SIG-M5 treated with dmso at 0.1 percent for 504 hours (cell line): ENCODE measurements at regions not wholly inside any gene's neighbourhood (a gene's known extent, or its start where the extent isn't known, plus 50 kb on each side); places are given as distances from the start of the nearest gene placed in this dataset.
"Not testable (repeated sequence)": the region's sequence is repeated elsewhere in the genome, so short reads cannot be mapped to it uniquely, and the experiment has no call there.

Experiments used
- DNase-seq: peaks from one replicate; lab custom pipeline; 2025; ENCODE audit not compliant: unreplicated experiment; lab: John Stamatoyannopoulos, UW

DNA sequence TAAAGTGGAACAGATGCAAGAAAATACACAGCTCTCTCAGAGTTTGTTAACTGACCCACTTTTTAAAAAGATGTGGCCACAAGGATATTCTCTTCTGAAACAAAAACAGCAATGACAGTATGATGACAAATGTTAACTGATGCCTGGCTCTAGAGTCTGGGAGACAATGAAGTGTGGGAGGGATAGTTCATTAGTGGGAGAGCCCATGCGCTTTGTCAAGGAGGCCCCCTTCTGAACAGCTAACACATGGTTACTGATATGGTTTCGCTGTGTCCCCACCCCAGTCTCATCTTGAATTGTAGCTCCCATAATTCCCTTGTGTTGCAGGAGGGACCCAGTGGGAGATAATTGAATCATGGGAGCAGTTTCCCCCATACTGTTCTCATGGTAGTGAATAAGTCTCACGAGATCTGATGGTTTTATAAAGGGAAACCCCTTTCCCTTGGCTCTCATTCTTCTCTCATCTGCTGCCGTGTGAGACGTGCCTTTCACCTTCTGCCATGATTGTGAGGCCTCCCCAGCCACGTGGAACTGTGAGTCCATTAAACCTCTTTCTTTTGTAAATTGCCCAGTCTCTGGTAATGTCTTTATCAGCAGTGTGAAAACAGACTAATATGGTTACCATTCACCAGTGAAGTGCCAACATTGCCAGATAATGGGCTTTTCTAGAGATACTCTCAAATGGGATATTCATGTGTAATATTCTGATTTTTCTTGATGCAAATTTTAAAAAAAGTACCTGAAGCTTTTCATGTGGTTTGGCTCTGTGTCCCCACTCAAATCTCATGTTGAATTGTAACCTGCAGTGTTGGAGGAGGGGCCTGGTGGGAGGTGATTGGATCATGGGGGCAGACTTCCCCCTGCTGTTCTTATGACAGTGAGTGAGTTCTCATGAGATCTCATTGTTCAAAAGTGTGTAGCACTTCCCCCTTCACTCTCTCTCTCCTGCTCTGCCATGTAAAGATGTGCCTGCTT lies 435.8 kb downstream of the SHISA9 start:
- DNase-seq: not testable (repeated sequence)

GRCh38 chr16:13338044-13338443 lies 436.6 kb downstream of the SHISA9 start:
- DNase-seq: no peak

DNA sequence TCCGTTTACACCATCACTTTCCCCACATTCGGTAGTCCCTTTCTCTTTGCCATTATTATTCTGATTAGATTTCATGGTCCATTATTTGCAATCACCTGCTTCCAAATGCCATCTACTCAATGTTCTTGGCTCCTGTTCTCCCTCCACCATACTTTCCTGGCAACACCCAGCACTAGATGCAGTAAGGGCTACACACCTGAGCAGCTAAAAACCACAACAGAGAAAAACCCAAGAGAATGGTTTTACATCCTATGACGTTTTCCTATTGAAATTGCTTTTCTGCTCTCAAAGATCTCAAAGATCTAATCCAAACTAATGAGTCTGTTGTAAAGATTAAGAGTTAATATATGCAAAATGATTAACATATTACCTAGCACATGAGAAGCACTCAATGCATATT lies 441.3 kb downstream of the SHISA9 start:
- DNase-seq: no peak

GRCh38 chr16:13344001-13344400 lies 442.6 kb downstream of the SHISA9 start:
- DNase-seq: no peak

DNA sequence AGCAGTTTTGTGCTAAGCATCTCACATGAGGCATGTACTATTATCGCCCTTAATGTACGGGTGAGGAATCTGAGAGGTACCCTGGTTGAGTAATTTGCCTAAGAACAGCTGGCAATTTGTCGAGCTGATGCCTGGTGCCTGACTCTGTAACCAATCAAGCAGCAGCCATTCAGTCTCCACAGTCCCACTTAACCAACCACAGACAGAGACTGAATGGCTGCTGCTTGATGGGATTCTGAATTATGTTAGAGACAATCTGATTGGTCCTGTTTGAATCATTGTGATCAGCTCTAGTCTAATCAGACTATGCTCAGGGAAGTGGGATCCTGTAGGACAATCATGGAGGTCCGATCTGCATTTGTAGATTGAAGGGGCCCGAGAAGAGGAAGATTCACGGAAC lies 447.0 kb downstream of the SHISA9 start:
- DNase-seq: no peak

GRCh38 chr16:13350000-13350399 lies 448.6 kb downstream of the SHISA9 start:
- DNase-seq: no peak

DNA sequence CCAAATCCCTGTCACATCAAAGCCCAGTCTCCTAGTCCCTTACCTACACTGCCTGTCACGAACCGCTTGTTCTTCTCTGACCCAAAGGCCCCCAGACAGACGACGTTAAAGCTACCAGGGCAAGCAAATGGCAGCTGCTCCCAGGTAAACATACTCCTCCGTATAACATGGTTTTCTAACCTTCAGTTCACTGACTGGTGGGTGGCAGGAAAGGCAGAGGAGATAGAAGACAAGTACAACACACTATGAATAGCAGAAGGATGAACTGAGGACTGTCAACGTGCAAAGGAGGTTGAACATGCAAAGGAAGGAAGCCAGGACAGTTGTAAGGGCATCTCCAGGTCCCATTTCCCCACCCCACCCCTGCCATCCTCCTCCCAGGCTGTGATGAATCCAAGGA lies 449.8 kb downstream of the SHISA9 start:
- DNase-seq: no peak

GRCh38 chr16:13351601-13352217 lies 450.3 kb downstream of the SHISA9 start:
- no peak for DNase-seq

DNA sequence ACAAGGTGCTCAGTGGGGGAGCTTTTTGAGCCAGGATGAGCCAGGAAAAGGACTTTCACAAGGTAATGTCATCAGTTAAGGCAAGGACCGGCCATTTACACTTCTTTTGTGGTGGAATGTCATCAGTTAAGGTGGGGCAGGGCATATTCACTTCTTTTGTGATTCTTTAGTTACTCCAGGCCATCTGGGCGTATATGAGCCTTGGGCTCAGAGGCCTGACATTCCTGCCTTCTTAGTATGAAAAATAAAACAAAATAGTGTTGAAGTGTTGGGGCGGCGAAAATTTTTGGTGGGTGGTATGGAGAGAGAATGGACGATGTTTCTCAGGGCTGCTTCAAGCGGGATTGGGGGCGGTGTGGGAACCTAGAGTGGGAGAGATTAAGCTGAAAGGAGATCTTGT lies 451.4 kb downstream of the SHISA9 start:
- DNase-seq: not testable (repeated sequence)

DNA sequence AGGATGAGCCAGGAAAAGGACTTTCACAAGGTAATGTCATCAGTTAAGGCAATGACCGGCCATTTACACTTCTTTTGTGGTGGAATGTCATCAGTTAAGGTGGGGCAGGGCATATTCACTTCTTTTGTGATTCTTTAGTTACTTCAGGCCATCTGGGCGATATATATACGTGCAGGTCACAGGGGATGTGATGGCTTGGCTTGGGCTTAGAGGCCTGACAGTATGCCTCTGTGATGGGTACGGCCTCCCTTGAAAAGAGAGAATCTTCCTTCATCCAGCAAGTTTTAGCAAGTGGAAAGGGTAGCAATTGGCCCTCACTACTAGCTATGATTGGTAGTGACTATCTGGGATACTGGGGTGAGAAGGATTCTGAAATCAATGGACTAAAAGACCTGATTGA lies 456.4 kb downstream of the SHISA9 start:
- DNase-seq: not testable (repeated sequence)

GRCh38 chr16:13359835-13360234 lies 458.4 kb downstream of the SHISA9 start:
- DNase-seq: no peak

- DNase-seq: no peak
Observed at GRCh38 chr16:13372421-13372820, 471.0 kb downstream of the SHISA9 start.

GRCh38 chr16:13376174-13376573 lies 474.8 kb downstream of the SHISA9 start:
- DNase-seq: no peak

DNA sequence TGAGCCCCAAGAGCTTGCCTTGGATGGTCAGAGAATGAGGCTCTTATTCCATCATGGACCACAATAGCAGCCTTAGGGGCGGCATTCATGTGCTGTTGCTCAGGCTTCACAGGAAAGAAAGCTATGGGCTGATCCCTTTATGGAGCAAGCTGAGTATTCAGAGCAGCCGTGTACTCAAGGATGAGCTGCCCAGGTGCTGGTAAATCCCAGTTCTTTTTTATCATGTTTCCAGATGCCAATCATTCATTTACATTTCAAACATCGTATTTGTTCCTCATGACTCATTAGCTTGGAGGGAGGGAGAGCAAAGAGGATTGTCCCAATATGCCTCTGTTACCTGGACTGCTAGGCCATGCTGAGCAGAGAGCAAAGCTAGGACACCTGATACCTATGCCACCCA lies 475.7 kb downstream of the SHISA9 start:
- no peak for DNase-seq

DNA sequence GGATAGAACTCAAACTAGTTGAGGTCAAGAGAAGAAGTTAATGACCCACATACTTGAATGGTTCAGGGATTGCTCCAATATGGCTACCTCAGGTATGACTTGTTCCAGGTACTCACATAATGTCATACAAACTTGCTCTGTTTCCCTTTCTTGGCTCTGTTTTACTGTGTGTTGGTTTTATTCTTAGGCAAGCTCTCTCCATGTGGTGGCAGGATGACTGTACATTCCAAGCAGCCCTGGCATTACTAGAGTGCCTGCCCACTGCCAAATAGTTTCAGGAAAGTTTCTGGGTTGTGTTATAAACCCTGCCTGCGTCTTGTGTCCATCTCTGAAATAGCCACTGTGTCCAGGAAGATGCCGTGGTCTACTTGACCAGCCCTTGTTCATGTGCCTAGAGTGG lies 476.8 kb downstream of the SHISA9 start:
- DNase-seq: no peak

GRCh38 chr16:13379266-13379665 lies 477.9 kb downstream of the SHISA9 start:
- no peak for DNase-seq

- DNase-seq: not testable (repeated sequence)
Observed at GRCh38 chr16:13385156-13386040, 484.0 kb downstream of the SHISA9 start.

DNA sequence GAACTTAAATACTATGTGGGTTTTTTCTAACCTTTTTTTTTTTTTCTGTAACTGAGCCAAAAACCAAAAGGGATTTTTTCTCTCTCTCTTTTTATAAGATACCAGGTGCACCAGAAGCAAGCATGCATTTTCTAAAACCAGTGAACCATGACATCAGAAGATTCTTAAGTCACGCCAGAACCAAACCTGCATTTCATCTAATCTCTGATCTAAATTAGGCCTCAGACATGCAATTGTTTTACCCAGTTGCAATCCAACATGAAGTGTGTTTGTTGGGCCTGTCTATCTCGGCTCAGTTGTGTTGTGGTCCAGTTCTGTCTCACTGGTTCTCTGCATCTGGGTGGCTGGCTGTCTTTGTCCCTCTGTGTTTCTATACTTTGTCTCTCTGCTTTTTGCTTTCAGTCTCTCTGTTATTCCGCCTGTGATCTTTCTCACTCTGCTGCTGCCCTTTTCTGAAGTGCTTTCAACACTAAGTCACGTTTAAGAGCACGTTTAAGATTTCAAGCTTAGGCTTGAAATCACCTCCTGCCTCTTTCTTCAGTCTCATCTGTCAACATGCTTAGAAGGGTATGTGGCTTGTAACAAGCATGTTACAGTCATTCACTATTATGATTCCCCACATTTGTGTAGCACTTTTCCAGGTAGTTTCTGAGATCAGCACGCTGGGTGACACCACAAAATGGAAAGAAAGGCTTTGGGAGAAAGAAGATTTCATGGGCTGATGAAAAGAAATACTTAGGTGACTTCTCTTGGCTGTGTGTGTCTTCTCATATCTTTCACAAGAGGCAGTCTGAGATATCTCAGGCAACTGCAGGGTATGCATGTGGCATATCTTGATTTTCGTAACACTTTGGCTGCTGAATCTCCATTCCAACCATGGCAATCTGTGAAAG lies 488.9 kb downstream of the SHISA9 start:
- no peak for DNase-seq

GRCh38 chr16:13390986-13391305 lies 489.5 kb downstream of the SHISA9 start:
- DNase-seq: no peak

DNA sequence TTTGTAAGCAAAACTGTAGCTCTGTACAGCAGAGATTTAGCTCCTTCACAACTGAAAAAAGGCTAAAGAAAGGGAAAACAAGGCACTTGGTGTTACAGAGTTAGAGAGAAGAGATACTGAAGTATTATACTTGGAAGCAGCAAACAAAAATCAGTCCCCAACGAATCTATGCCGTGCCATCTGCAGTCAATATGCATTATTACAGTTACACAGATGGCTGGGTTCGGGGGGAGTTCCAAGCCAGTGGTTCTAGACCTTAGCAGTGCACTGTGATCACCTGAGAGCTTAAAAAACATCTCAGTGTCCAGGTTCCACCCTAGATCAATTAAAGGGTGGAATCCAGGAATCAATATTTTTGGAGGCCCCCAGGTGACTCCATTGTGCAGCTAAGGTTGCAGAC lies 489.9 kb downstream of the SHISA9 start:
- DNase-seq: no peak

DNA sequence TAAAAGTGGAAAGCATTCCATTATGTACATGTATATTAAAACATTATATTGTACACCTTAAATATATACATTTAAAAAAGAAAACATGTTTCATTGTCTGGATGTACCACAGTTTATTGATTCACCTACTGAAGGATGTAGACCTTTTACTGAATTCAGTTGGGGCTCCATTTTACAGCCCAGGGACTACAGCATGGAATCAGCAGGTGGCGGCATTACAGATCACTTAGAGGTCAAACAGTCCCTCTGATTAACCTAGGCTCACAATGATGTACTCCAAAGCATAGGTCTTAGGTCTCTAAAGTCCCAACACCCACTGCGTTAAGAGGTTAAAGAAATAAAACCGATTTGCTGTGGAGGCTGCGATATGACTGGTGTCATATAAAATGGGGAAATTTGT lies 490.9 kb downstream of the SHISA9 start:
- no peak for DNase-seq
